Chondrocyte (in vitro differentiated cells): ENCODE measurements at regions not wholly inside any gene's neighbourhood (a gene's known extent, or its start where the extent isn't known, plus 50 kb on each side); places are given as distances from the start of the nearest gene placed in this dataset.
"Not testable (repeated sequence)": the region's sequence is repeated elsewhere in the genome, so short reads cannot be mapped to it uniquely, and the experiment has no call there.

Experiments used
- DNase-seq: peaks from one replicate; pipeline ENCODE4 v3.0.0; 2021; ENCODE audit warnings: mixed read lengths, low spot score
- H3K27ac Mint-ChIP-seq: one replicate; pipeline ENCODE4 v1.8.0; 2021; ENCODE audit warnings: mild to moderate bottlenecking, moderate library complexity, mixed read lengths; ENCODE audit not compliant: unreplicated experiment
- H3K27me3 Mint-ChIP-seq: 2 replicates; pipeline ENCODE4 v1.8.0; 2021; ENCODE audit warnings: low read depth, mixed read lengths
- H3K36me3 Mint-ChIP-seq: 2 replicates; pipeline ENCODE4 v1.8.0; 2021; ENCODE audit warnings: low read depth, mixed read lengths
- H3K4me1 Mint-ChIP-seq: 2 replicates; pipeline ENCODE4 v1.8.0; 2021; ENCODE audit warnings: low read depth, mild to moderate bottlenecking, mixed read lengths
- H3K4me3 Mint-ChIP-seq: one replicate; pipeline ENCODE4 v1.8.0; 2021; ENCODE audit warnings: mild to moderate bottlenecking, moderate library complexity, mixed read lengths; ENCODE audit not compliant: unreplicated experiment
- H3K9me3 Mint-ChIP-seq: 2 replicates; pipeline ENCODE4 v1.8.0; 2021; ENCODE audit warnings: low read depth, mixed read lengths
- CTCF ChIP-seq: fragments of 200-600 bp; sonication (generic); IDR thresholded peaks from 2 replicates; pipeline ENCODE4 v1.5.0; 2021; ENCODE audit warnings: antibody characterized with exemption, mild to moderate bottlenecking, moderate library complexity

- no peak for DNase-seq
- no peak overlapping the region for H3K27ac Mint-ChIP-seq
- no peaks in the 10 kb centered on the region for H3K27me3 Mint-ChIP-seq
- TF ChIP-seq CTCF = no peak
- peaks cover 5% of the 10 kb centered on the region for H3K9me3 Mint-ChIP-seq
- H3K4me3 Mint-ChIP-seq = no peak overlapping the region
- peaks cover 1% of the 10 kb centered on the region for H3K36me3 Mint-ChIP-seq
- H3K4me1 Mint-ChIP-seq = peaks cover 5% of the 10 kb centered on the region
Observed at GRCh38 chr14:83713732-83714131, 1816.2 kb upstream of the FLRT2 start.

- no peak overlapping the region for H3K4me3 Mint-ChIP-seq
- H3K36me3 Mint-ChIP-seq = no peaks in the 10 kb centered on the region
Observed at GRCh38 chr14:83714151-83714550, 1815.8 kb upstream of the FLRT2 start.

GRCh38 chr14:83719435-83719834, 1810.5 kb upstream of the FLRT2 start:
- H3K9me3 Mint-ChIP-seq, H3K27ac Mint-ChIP-seq, H3K36me3 Mint-ChIP-seq, H3K27me3 Mint-ChIP-seq, H3K4me3 Mint-ChIP-seq, DNase-seq, H3K4me1 Mint-ChIP-seq: not testable (repeated sequence)

More at GRCh38 chr14:83714151-83714550, 1815.8 kb upstream of the FLRT2 start:
- no peak for DNase-seq
- no peak for TF ChIP-seq CTCF
- peaks cover under 1% of the 10 kb centered on the region for H3K9me3 Mint-ChIP-seq
- H3K27me3 Mint-ChIP-seq = no peaks in the 10 kb centered on the region
- H3K4me1 Mint-ChIP-seq = peaks cover 3% of the 10 kb centered on the region
- H3K27ac Mint-ChIP-seq = no peak overlapping the region

DNA sequence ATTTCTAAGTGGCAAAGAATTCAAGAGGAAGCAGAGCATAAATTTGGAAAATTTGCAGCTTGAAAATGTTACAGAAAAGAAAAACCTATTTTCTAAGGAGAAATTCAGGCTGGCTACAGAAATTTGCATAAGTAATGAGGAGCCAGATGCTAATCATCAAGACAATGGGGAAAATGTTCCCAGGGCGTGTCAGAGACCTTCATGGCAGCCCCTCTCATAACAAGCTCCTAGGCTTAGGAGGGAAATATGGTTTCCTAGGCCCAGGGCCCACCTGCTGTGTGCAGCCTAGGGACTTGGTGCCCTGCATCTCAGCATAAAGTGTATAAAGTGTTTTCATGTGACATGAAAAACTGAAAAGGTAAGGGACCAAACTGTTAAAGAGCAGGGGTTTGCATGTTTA, 1796.3 kb upstream of the FLRT2 start:
- Mint-ChIP-seq H3K4me3 (no peak overlapping the region), H3K4me1 (no peaks in the 10 kb centered on the region), H3K36me3 (no peaks in the 10 kb centered on the region), H3K27me3 (no peaks in the 10 kb centered on the region), H3K27ac (no peak overlapping the region), H3K9me3 (peaks cover 4% of the 10 kb centered on the region)
- TF ChIP-seq CTCF = no peak
- no peak for DNase-seq

- Mint-ChIP-seq H3K27ac (no peak overlapping the region), H3K9me3 (peaks cover 4% of the 10 kb centered on the region)
Observed at GRCh38 chr14:83734431-83734830, 1795.5 kb upstream of the FLRT2 start.

More at GRCh38 chr14:83734431-83734830, 1795.5 kb upstream of the FLRT2 start:
- Mint-ChIP-seq H3K36me3 (no peaks in the 10 kb centered on the region), H3K27me3 (no peaks in the 10 kb centered on the region), H3K4me3 (no peak overlapping the region), H3K4me1 (no peaks in the 10 kb centered on the region)
- no peak for DNase-seq
- no peak for TF ChIP-seq CTCF
